Embryonic facial prominence (tissue), 1 donor: ENCODE measurements at regions not wholly inside any gene's neighbourhood (a gene's known extent, or its start where the extent isn't known, plus 50 kb on each side); places are given as distances from the start of the nearest gene placed in this dataset.

Source experiments
- DNase-seq: peaks from one replicate; pipeline ENCODE4 v3.0.0-alpha.2; 2016; ENCODE audit errors: extremely low spot score

GRCh38 chr3:168844894-168845482 is 749.3 kb upstream of the GOLIM4 start:
- DNase-seq, result no peak

GRCh38 chr3:168844472-168844871 is 748.7 kb upstream of the GOLIM4 start:
- no peak for DNase-seq

- DNase-seq, result no peak
These were observed 747.8 kb upstream of the GOLIM4 start for GRCh38 chr3:168843481-168843880.

- no peak for DNase-seq
These were observed 743.9 kb upstream of the GOLIM4 start for GRCh38 chr3:168839653-168840052.

- no peak for DNase-seq
These were observed 738.8 kb upstream of the GOLIM4 start for GRCh38 chr3:168834558-168834957.

- DNase-seq, result no peak
These were observed 733.2 kb upstream of the GOLIM4 start for GRCh38 chr3:168828943-168829342.

- no peak for DNase-seq
These were observed 732.8 kb upstream of the GOLIM4 start for GRCh38 chr3:168828536-168828935.

GRCh38 chr3:168828014-168828413 is 732.3 kb upstream of the GOLIM4 start:
- DNase-seq, result no peak

- DNase-seq, result no peak
These were observed 728.4 kb upstream of the GOLIM4 start for GRCh38 chr3:168824107-168824506.

GRCh38 chr3:168823466-168823865 is 727.7 kb upstream of the GOLIM4 start:
- DNase-seq, result no peak

- DNase-seq, result no peak
These were observed 725.2 kb upstream of the GOLIM4 start for GRCh38 chr3:168820810-168821415.

- no peak for DNase-seq
These were observed 721.5 kb upstream of the GOLIM4 start for GRCh38 chr3:168817177-168817576.

GRCh38 chr3:168815946-168816345 is 720.2 kb upstream of the GOLIM4 start:
- DNase-seq, result no peak

GRCh38 chr3:168813225-168813802 is 717.6 kb upstream of the GOLIM4 start:
- no peak for DNase-seq

- no peak for DNase-seq
These were observed 716.5 kb upstream of the GOLIM4 start for GRCh38 chr3:168812234-168812633.

GRCh38 chr3:168808596-168808995 is 712.9 kb upstream of the GOLIM4 start:
- no peak for DNase-seq

- DNase-seq, result no peak
These were observed 711.7 kb upstream of the GOLIM4 start for GRCh38 chr3:168807448-168807847.

- DNase-seq, result no peak
These were observed 711.1 kb upstream of the GOLIM4 start for GRCh38 chr3:168806871-168807270.

- no peak for DNase-seq
These were observed 707.8 kb upstream of the GOLIM4 start for GRCh38 chr3:168803536-168803935.

- DNase-seq, result no peak
These were observed 707.0 kb upstream of the GOLIM4 start for GRCh38 chr3:168802766-168803165.

GRCh38 chr3:168801794-168802193 is 706.1 kb upstream of the GOLIM4 start:
- no peak for DNase-seq

- DNase-seq, result no peak
These were observed 700.6 kb upstream of the GOLIM4 start for GRCh38 chr3:168796339-168796738.

GRCh38 chr3:168794427-168794826 is 698.7 kb upstream of the GOLIM4 start:
- no peak for DNase-seq

- DNase-seq, result no peak
These were observed 686.5 kb upstream of the GOLIM4 start for GRCh38 chr3:168782193-168782592.
